ENCODE measurements at regions not wholly inside any gene's neighbourhood (a gene's known extent, or its start where the extent isn't known, plus 50 kb on each side); places are given as distances from the start of the nearest gene placed in this dataset.

DNA sequence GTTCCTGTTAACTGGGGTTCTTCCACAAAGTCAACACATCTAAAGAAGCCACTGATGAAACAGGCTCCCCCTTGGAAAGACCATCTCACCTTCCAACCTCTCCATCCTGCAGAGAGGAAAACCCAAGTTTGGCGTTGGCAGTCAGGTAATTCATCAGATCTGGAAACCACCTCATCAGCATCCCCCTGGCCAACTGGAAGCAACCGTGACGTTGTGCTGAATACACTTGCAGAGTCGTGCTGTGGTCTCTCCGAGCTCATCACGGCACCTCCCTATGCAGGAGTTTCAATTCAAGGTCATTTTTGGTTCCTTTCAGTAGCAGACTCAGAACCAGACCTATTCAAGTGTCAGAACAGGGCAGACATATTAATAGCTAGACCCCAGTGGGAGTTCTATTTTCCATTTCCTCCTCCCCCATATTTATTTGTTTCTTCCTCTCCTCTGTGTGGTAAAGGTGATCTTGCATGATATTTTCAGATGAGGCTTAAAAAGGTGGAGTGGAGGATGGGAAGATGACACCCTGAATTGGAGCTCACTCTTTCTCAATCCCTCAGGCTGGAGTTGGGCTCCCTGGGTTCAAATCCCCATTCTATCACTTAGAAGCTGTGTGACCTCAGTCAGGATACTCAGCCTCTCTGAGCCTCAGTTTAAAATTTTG lies 149.1 kb upstream of the ADO start:
- CTCF ChIA-PET: no interaction called here
- Histone ChIP-seq H3K4me3 (ENCODE audit: control insufficient read depth in 1 of 7, extremely low read depth in 1 of 7, insufficient read depth in 4 of 7, low read depth in 2 of 7, low read length in 6 of 7) (no peak overlapping the region), H3K27ac (ENCODE audit: insufficient read depth in 1 of 2, low read depth in 1 of 2, low read length in 2 of 2, poor library complexity in 1 of 2, severe bottlenecking in 2 of 2) (no peak overlapping the region), H3K4me1 (ENCODE audit: control extremely low read depth in 1 of 4, control insufficient read depth in 4 of 4, insufficient read depth in 4 of 4, low read length in 3 of 4) (no peaks in the 10 kb centered on the region), H3K36me3 (ENCODE audit: control insufficient read depth in 4 of 4, insufficient read depth in 4 of 4, low read length in 3 of 4) (no peaks in the 10 kb centered on the region), H3K27me3 (replicated peaks in 2 of 5; ENCODE audit: control insufficient read depth in 4 of 5, insufficient read depth in 5 of 5, low read length in 4 of 5) (no peaks in the 10 kb centered on the region), H3K9me3 (ENCODE audit: control extremely low read depth in 1 of 5, control insufficient read depth in 4 of 5, insufficient read depth in 2 of 5, low read depth in 1 of 5, low read length in 4 of 5) (peaks cover 0 to 6% (median 0%) of the 10 kb centered on the region in 5 experiments)
- POLR2A ChIA-PET: no interaction called here
- 96% methylated on average over 6 of the region's 6 CpGs for WGBS (ENCODE audit: insufficient coverage)
- no peak for DNase-seq

DNA sequence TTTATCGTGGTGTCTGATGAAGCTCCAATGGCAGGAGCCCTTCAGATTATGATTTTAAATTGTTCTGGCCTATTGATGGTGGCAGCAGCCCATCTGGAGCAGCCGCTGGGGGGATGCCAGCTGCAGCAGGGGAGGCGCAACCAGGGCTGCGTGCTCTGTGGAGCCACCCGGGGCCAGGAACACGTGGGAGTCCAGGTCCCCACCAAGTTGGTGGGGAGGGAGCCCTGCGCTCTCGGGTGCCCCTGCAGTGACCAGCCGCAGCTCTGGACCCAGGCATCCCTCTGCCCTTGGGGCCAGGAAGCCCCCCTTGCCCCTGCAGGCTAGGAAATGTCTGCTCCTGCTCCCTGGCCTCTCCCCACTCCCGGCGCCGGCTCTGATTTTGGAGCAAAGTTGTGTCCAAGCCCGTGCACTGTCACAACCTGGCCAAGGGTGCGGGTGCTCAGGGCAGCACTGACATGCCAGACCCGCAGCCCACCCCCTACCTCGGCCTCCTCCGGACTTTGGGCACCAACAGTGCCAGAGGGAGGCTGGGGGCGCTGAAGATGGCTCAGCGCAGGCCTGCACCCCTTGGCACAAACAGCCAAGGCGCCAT lies 147.2 kb upstream of the ADO start:
- H3K27ac ChIP-seq (ENCODE audit: insufficient read depth in 1 of 2, low read depth in 1 of 2, low read length in 2 of 2, poor library complexity in 1 of 2, severe bottlenecking in 2 of 2): no peak overlapping the region
- 96% methylated on average over 17 of the region's 20 CpGs for WGBS (ENCODE audit: insufficient coverage)
- H3K4me1 ChIP-seq (ENCODE audit: control extremely low read depth in 1 of 4, control insufficient read depth in 4 of 4, insufficient read depth in 4 of 4, low read length in 3 of 4): no peaks in the 10 kb centered on the region
- CTCF ChIA-PET: no interaction called here
- H3K27me3 ChIP-seq (replicated peaks in 2 of 5; ENCODE audit: control insufficient read depth in 4 of 5, insufficient read depth in 5 of 5, low read length in 4 of 5): no peaks in the 10 kb centered on the region
- DNase-seq: no peak
- H3K4me3 ChIP-seq (ENCODE audit: control insufficient read depth in 1 of 7, extremely low read depth in 1 of 7, insufficient read depth in 4 of 7, low read depth in 2 of 7, low read length in 6 of 7): no peak overlapping the region
- peaks cover 0 to 6% (median 0%) of the 10 kb centered on the region in 5 experiments for H3K9me3 ChIP-seq (ENCODE audit: control extremely low read depth in 1 of 5, control insufficient read depth in 4 of 5, insufficient read depth in 2 of 5, low read depth in 1 of 5, low read length in 4 of 5)
- no peaks in the 10 kb centered on the region for H3K36me3 ChIP-seq (ENCODE audit: control insufficient read depth in 4 of 4, insufficient read depth in 4 of 4, low read length in 3 of 4)
- POLR2A ChIA-PET: no interaction called here

DNA sequence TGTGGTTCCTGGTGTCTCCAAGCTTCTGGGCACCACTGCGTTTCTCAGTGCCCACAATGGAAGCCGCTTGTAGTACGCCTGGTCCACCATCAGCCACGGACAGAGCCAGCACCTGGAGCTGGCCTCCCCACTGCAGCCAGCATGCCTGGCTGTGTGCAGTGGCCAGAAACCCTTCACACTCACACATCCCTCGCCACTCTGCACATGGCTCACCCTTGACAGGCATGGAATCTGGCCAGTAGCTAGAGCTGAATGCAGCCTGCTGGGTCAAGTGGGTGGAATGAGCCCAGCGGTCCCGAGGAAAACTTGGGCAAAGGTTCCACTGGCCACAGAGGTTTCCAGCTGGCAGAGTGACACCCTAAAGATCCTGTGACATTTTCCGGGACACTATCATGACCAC lies 146.0 kb upstream of the ADO start:
- H3K27ac ChIP-seq (ENCODE audit: insufficient read depth in 1 of 2, low read depth in 1 of 2, low read length in 2 of 2, poor library complexity in 1 of 2, severe bottlenecking in 2 of 2): no peak overlapping the region
- ChIA-PET POLR2A (no interaction called here), CTCF (interaction anchor here (1.0 to 1.2 kb wide), 2 partner anchors 43 to 49 kb away, joined by 3 read pairs; no protein-coding TSS in a partner anchor)
- H3K27me3 ChIP-seq (replicated peaks in 2 of 5; ENCODE audit: control insufficient read depth in 4 of 5, insufficient read depth in 5 of 5, low read length in 4 of 5): no peaks in the 10 kb centered on the region
- DNase-seq: no peak
- H3K9me3 ChIP-seq (ENCODE audit: control extremely low read depth in 1 of 5, control insufficient read depth in 4 of 5, insufficient read depth in 2 of 5, low read depth in 1 of 5, low read length in 4 of 5): peaks cover 0 to 2% (median 0%) of the 10 kb centered on the region in 5 experiments
- 81% methylated on average over 6 of the region's 8 CpGs for WGBS (ENCODE audit: insufficient coverage)
- no peak overlapping the region for H3K4me3 ChIP-seq (ENCODE audit: control insufficient read depth in 1 of 7, extremely low read depth in 1 of 7, insufficient read depth in 4 of 7, low read depth in 2 of 7, low read length in 6 of 7)
- H3K4me1 ChIP-seq (ENCODE audit: control extremely low read depth in 1 of 4, control insufficient read depth in 4 of 4, insufficient read depth in 4 of 4, low read length in 3 of 4): no peaks in the 10 kb centered on the region
- no peaks in the 10 kb centered on the region for H3K36me3 ChIP-seq (ENCODE audit: control insufficient read depth in 4 of 4, insufficient read depth in 4 of 4, low read length in 3 of 4)

DNA sequence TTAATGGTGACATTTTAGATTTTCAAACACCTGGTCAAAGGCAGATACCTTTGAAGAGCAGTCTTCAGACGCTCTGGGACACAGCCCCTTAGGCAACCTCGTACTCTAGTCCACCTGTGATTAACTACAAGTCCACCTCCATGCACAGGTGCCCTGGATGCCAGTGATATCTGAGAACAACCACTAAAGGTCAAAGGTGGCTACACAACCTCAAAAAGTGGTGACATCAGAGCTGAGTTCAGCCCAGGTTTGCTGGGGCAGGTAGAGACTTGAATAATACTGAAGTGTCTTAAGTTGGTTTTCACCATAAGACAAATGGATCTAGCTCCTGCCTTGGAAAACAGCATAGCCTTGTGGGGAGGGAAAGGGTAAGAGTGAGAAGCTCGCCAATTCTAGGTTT lies 143.4 kb upstream of the ADO start:
- Histone ChIP-seq H3K4me1 (ENCODE audit: control extremely low read depth in 1 of 4, control insufficient read depth in 4 of 4, insufficient read depth in 4 of 4, low read length in 3 of 4) (no peaks in the 10 kb centered on the region), H3K9me3 (ENCODE audit: control extremely low read depth in 1 of 5, control insufficient read depth in 4 of 5, insufficient read depth in 2 of 5, low read depth in 1 of 5, low read length in 4 of 5) (no peaks in the 10 kb centered on the region), H3K4me3 (ENCODE audit: control insufficient read depth in 1 of 7, extremely low read depth in 1 of 7, insufficient read depth in 4 of 7, low read depth in 2 of 7, low read length in 6 of 7) (no peak overlapping the region), H3K27ac (ENCODE audit: insufficient read depth in 1 of 2, low read depth in 1 of 2, low read length in 2 of 2, poor library complexity in 1 of 2, severe bottlenecking in 2 of 2) (no peak overlapping the region), H3K27me3 (replicated peaks in 2 of 5; ENCODE audit: control insufficient read depth in 4 of 5, insufficient read depth in 5 of 5, low read length in 4 of 5) (no peaks in the 10 kb centered on the region), H3K36me3 (ENCODE audit: control insufficient read depth in 4 of 4, insufficient read depth in 4 of 4, low read length in 3 of 4) (no peaks in the 10 kb centered on the region)
- CTCF ChIA-PET: interaction anchor here (1.5 kb wide), 1 partner anchor 10 kb away, joined by 4 read pairs; no protein-coding TSS in a partner anchor
- POLR2A ChIA-PET: no interaction called here
- 88% methylated on average over 1 of the region's 3 CpGs for WGBS (ENCODE audit: insufficient coverage)
- no peak for DNase-seq

DNA sequence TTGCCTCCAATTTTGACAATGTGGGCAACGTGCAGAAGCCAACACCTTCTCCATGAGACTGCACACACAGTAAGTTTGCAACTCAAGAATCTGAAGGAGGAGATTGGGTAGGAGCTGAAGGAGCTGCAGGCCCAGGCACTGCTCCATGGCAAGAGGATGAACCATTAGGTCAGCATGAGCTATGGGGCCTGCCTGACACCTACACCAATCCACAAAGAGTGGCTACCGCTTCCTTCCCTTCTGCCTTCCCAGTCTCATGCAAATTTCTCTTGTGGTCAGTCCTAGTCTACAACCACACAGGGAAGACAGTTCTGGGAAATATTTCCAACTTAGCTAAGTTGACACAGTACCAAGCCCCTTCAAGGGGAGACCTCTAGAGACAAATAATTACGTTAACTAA lies 142.0 kb upstream of the ADO start:
- no peak overlapping the region for H3K27ac ChIP-seq (ENCODE audit: insufficient read depth in 1 of 2, low read depth in 1 of 2, low read length in 2 of 2, poor library complexity in 1 of 2, severe bottlenecking in 2 of 2)
- POLR2A ChIA-PET: no interaction called here
- no peaks in the 10 kb centered on the region for H3K9me3 ChIP-seq (ENCODE audit: control extremely low read depth in 1 of 5, control insufficient read depth in 4 of 5, insufficient read depth in 2 of 5, low read depth in 1 of 5, low read length in 4 of 5)
- H3K36me3 ChIP-seq (ENCODE audit: control insufficient read depth in 4 of 4, insufficient read depth in 4 of 4, low read length in 3 of 4): no peaks in the 10 kb centered on the region
- no peaks in the 10 kb centered on the region for H3K4me1 ChIP-seq (ENCODE audit: control extremely low read depth in 1 of 4, control insufficient read depth in 4 of 4, insufficient read depth in 4 of 4, low read length in 3 of 4)
- H3K4me3 ChIP-seq (ENCODE audit: control insufficient read depth in 1 of 7, extremely low read depth in 1 of 7, insufficient read depth in 4 of 7, low read depth in 2 of 7, low read length in 6 of 7): no peak overlapping the region
- H3K27me3 ChIP-seq (replicated peaks in 2 of 5; ENCODE audit: control insufficient read depth in 4 of 5, insufficient read depth in 5 of 5, low read length in 4 of 5): no peaks in the 10 kb centered on the region
- DNase-seq: no peak
- WGBS (ENCODE audit: insufficient coverage): no CpG with 5 or more reads among the region's 3 CpGs
- CTCF ChIA-PET: interaction anchor here (1.5 kb wide), 1 partner anchor 9 kb away, joined by 4 read pairs; no protein-coding TSS in a partner anchor

DNA sequence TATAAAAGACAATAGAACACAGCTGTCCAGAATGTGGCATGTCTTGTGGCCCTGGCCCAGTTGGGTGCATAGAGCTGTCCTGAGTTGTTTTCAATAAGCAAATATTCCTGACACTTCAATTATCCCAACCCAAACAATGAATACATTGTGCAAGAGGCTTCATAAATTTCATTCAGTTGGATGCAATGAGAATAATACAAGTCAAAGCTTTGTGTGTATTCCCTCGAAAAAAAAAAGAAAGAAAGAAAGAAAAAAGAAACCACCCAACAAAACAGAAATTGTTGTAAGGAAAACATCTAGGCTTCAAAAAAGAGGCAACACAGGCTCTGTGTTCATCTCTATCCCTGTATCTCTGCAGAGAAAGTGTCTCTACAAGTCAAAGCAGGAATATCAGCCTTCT lies 138.7 kb upstream of the ADO start:
- Histone ChIP-seq H3K27me3 (replicated peaks in 2 of 5; ENCODE audit: control insufficient read depth in 4 of 5, insufficient read depth in 5 of 5, low read length in 4 of 5) (no peaks in the 10 kb centered on the region), H3K4me3 (ENCODE audit: control insufficient read depth in 1 of 7, extremely low read depth in 1 of 7, insufficient read depth in 4 of 7, low read depth in 2 of 7, low read length in 6 of 7) (no peak overlapping the region), H3K27ac (ENCODE audit: insufficient read depth in 1 of 2, low read depth in 1 of 2, low read length in 2 of 2, poor library complexity in 1 of 2, severe bottlenecking in 2 of 2) (no peak overlapping the region), H3K4me1 (ENCODE audit: control extremely low read depth in 1 of 4, control insufficient read depth in 4 of 4, insufficient read depth in 4 of 4, low read length in 3 of 4) (no peaks in the 10 kb centered on the region), H3K36me3 (ENCODE audit: control insufficient read depth in 4 of 4, insufficient read depth in 4 of 4, low read length in 3 of 4) (no peaks in the 10 kb centered on the region), H3K9me3 (ENCODE audit: control extremely low read depth in 1 of 5, control insufficient read depth in 4 of 5, insufficient read depth in 2 of 5, low read depth in 1 of 5, low read length in 4 of 5) (no peaks in the 10 kb centered on the region)
- no peak for DNase-seq
- WGBS (ENCODE audit: insufficient coverage): no CpG with 5 or more reads among the region's 1 CpG
- ChIA-PET POLR2A (interaction anchor here (0.6 kb wide), 1 partner anchor 174 kb away, joined by 3 read pairs; no protein-coding TSS in a partner anchor), CTCF (interaction anchor here (1.5 kb wide), 1 partner anchor 26 kb away, joined by 3 read pairs; no protein-coding TSS in a partner anchor)

DNA sequence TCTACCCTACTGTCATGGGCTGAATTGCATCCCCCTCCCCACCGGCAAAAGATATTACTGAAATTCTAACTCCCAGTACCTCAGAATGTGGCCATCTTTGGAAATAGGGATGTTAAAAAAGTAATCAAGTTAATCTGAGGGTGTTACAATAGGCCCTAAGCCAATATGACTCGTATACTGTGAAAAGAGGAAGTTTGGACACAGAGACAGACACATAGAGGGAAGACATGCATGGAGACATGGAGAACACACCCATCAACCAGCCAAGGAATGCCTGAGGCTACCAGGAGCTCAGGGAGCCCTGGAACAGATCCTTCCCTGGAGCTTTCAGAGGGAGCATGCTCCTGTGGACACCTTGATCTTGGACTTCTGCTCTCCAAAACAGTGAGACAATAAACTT lies 138.2 kb upstream of the ADO start:
- POLR2A ChIA-PET: interaction anchor here (0.6 kb wide), 1 partner anchor 174 kb away, joined by 3 read pairs; no protein-coding TSS in a partner anchor
- no peak overlapping the region for H3K27ac ChIP-seq (ENCODE audit: insufficient read depth in 1 of 2, low read depth in 1 of 2, low read length in 2 of 2, poor library complexity in 1 of 2, severe bottlenecking in 2 of 2)

More for the DNA sequence above, 138.2 kb upstream of the ADO start:
- DNase-seq: peak in 2 of 3 donors; percentile 57 to 62
- Histone ChIP-seq H3K36me3 (ENCODE audit: control insufficient read depth in 4 of 4, insufficient read depth in 4 of 4, low read length in 3 of 4) (no peaks in the 10 kb centered on the region), H3K4me1 (ENCODE audit: control extremely low read depth in 1 of 4, control insufficient read depth in 4 of 4, insufficient read depth in 4 of 4, low read length in 3 of 4) (no peaks in the 10 kb centered on the region), H3K9me3 (ENCODE audit: control extremely low read depth in 1 of 5, control insufficient read depth in 4 of 5, insufficient read depth in 2 of 5, low read depth in 1 of 5, low read length in 4 of 5) (no peaks in the 10 kb centered on the region), H3K4me3 (ENCODE audit: control insufficient read depth in 1 of 7, extremely low read depth in 1 of 7, insufficient read depth in 4 of 7, low read depth in 2 of 7, low read length in 6 of 7) (no peak overlapping the region), H3K27me3 (replicated peaks in 2 of 5; ENCODE audit: control insufficient read depth in 4 of 5, insufficient read depth in 5 of 5, low read length in 4 of 5) (no peaks in the 10 kb centered on the region)
- 0% methylated on average over 1 of the region's 2 CpGs for WGBS (ENCODE audit: insufficient coverage)
- CTCF ChIA-PET: interaction anchor here (1.5 kb wide), 1 partner anchor 26 kb away, joined by 3 read pairs; no protein-coding TSS in a partner anchor

Data from common myeloid progenitor, CD34-positive (primary cell).